ENCODE measurements at regions not wholly inside any gene's neighbourhood (a gene's known extent, or its start where the extent isn't known, plus 50 kb on each side); places are given as distances from the start of the nearest gene placed in this dataset.

GRCh38 chr4:52472444-52472843 is 186.7 kb downstream of the USP46 start:
- TF ChIP-seq CTCF (IDR thresholded peaks at IDR 0.05) = no peak
- no peak for TF ChIP-seq POLR2A (IDR thresholded peaks at IDR 0.05)

Measured in esophagus squamous epithelium (tissue), 4 donors.